ENCODE measurements at regions not wholly inside any gene's neighbourhood (a gene's known extent, or its start where the extent isn't known, plus 50 kb on each side); places are given as distances from the start of the nearest gene placed in this dataset.

GRCh38 chr2:21761361-21761760, 637.6 kb downstream of the TDRD15 start:
- TF ChIP-seq ZFX (IDR thresholded peaks at IDR 0.05): no peak
- no peak for TF ChIP-seq CTCF (conservative IDR thresholded peaks at IDR 0.05)
- no peak overlapping the region for H3K27ac ChIP-seq

GRCh38 chr2:21763501-21763900, 639.7 kb downstream of the TDRD15 start:
- no peak for TF ChIP-seq CTCF (conservative IDR thresholded peaks at IDR 0.05)
- TF ChIP-seq ZFX (IDR thresholded peaks at IDR 0.05): no peak
- H3K27ac ChIP-seq: no peak overlapping the region

GRCh38 chr2:21770787-21771186, 647.0 kb downstream of the TDRD15 start:
- TF ChIP-seq CTCF (conservative IDR thresholded peaks at IDR 0.05) (no peak), ZFX (IDR thresholded peaks at IDR 0.05) (no peak)
- no peak overlapping the region for H3K27ac ChIP-seq

- TF ChIP-seq ZFX (IDR thresholded peaks at IDR 0.05): no peak
- TF ChIP-seq CTCF (conservative IDR thresholded peaks at IDR 0.05): no peak
- H3K27ac ChIP-seq: no peak overlapping the region
Measured at GRCh38 chr2:21772624-21773023, 648.9 kb downstream of the TDRD15 start.

GRCh38 chr2:21773168-21773567, 649.4 kb downstream of the TDRD15 start:
- H3K27ac ChIP-seq: no peak overlapping the region
- TF ChIP-seq CTCF (conservative IDR thresholded peaks at IDR 0.05) (no peak), ZFX (IDR thresholded peaks at IDR 0.05) (no peak)

- TF ChIP-seq CTCF (conservative IDR thresholded peaks at IDR 0.05): no peak
- TF ChIP-seq ZFX (IDR thresholded peaks at IDR 0.05): no peak
- H3K27ac ChIP-seq: no peak overlapping the region
Measured at GRCh38 chr2:21774691-21775368, 651.1 kb downstream of the TDRD15 start.

GRCh38 chr2:21779786-21780185, 656.0 kb downstream of the TDRD15 start:
- H3K27ac ChIP-seq: no peak overlapping the region
- TF ChIP-seq CTCF (conservative IDR thresholded peaks at IDR 0.05): no peak
- no peak for TF ChIP-seq ZFX (IDR thresholded peaks at IDR 0.05)

Measured in C4-2B (cell line).